PC-3 (cell line): ENCODE measurements at regions not wholly inside any gene's neighbourhood (a gene's known extent, or its start where the extent isn't known, plus 50 kb on each side); places are given as distances from the start of the nearest gene placed in this dataset.

Source experiments
- EZH2 ChIP-seq: fragments of 300-600 bp; sonication (generic); IDR thresholded peaks from one replicate; pipeline ENCODE4 v1.6.1; 2017; ENCODE audit warnings: antibody characterized with exemption, mild to moderate bottlenecking, low read length; ENCODE audit not compliant: unreplicated experiment
- TF ChIP-seq, protein P1 (sequence below): fragments of 300-600 bp; sonication (generic); conservative IDR thresholded peaks from 2 replicates; pipeline ENCODE4 v1.5.1; 2017; ENCODE audit warnings: antibody characterized with exemption, low read depth, mild to moderate bottlenecking, low read length

DNA sequence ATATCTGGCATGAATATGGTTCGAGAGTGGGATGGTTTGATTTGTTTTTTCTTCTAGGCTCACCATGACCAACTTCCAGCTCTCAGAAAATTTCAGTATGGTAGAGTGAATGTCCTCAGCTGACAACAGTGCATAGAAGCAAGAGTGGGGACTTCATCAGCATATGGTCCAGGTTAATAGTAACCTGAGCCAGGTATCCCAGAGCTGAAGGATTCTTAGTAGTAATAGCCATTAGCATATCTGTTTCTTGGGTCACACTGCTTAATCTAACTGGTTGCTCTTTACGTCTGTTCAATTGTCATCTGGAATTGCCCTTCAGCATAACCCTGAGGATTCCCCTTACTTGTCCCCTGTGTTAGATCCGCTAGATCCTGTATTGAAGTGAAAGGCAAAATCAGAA is 151.8 kb downstream of the GMNC start:
- TF ChIP-seq, protein P1, sequence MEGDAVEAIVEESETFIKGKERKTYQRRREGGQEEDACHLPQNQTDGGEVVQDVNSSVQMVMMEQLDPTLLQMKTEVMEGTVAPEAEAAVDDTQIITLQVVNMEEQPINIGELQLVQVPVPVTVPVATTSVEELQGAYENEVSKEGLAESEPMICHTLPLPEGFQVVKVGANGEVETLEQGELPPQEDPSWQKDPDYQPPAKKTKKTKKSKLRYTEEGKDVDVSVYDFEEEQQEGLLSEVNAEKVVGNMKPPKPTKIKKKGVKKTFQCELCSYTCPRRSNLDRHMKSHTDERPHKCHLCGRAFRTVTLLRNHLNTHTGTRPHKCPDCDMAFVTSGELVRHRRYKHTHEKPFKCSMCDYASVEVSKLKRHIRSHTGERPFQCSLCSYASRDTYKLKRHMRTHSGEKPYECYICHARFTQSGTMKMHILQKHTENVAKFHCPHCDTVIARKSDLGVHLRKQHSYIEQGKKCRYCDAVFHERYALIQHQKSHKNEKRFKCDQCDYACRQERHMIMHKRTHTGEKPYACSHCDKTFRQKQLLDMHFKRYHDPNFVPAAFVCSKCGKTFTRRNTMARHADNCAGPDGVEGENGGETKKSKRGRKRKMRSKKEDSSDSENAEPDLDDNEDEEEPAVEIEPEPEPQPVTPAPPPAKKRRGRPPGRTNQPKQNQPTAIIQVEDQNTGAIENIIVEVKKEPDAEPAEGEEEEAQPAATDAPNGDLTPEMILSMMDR: no peak
- no peak for TF ChIP-seq EZH2
